CD14-positive monocyte (primary cell): ENCODE measurements at regions not wholly inside any gene's neighbourhood (a gene's known extent, or its start where the extent isn't known, plus 50 kb on each side); places are given as distances from the start of the nearest gene placed in this dataset.

Source experiments
- DNase-seq, 3 donors: peaks; one replicate each; pipeline ENCODE4 v3.0.0-alpha.2; 2011 to 2022
- H2AFZ ChIP-seq: 2 replicates; pipeline ENCODE4 v1.6.0; 2012; ENCODE audit warnings: mild to moderate bottlenecking, low read depth, low read length, inconsistent platforms; ENCODE audit not compliant: insufficient read depth, poor library complexity, severe bottlenecking
- H3K27ac ChIP-seq, 2 donors: 1 replicate in 1 of 2; 2 replicates in 1 of 2; pipeline ENCODE4 v1.5.1; 2012 to 2013; ENCODE audit warnings: low read length in 2 of 2, control low read depth in 1 of 2, inconsistent platforms in 1 of 2, low read depth in 1 of 2, mild to moderate bottlenecking in 1 of 2
- H3K27me3 ChIP-seq, 2 donors: one replicate each; pipeline versions ENCODE4 v1.6.0 to v1.6.1; 2011 to 2013; ENCODE audit warnings: low read length in 2 of 2; ENCODE audit not compliant: control insufficient read depth in 2 of 2, insufficient read depth in 2 of 2
- H3K36me3 ChIP-seq, 2 donors: replicated peaks in 1 of 2; 1 replicate in 1 of 2; 2 replicates in 1 of 2; pipeline versions ENCODE4 v1.5.1 to v1.6.1; 2012 to 2013; ENCODE audit warnings: low read length in 2 of 2, control low read depth in 1 of 2, inconsistent platforms in 1 of 2, mild to moderate bottlenecking in 1 of 2; ENCODE audit not compliant: insufficient read depth in 2 of 2, control insufficient read depth in 1 of 2
- H3K4me1 ChIP-seq, 2 donors: 1 replicate in 1 of 2; 2 replicates in 1 of 2; pipeline versions ENCODE4 v1.5.1 to v1.6.1; 2012 to 2013; ENCODE audit warnings: low read length in 2 of 2, control low read depth in 1 of 2, inconsistent platforms in 1 of 2, mild to moderate bottlenecking in 1 of 2, moderate library complexity in 1 of 2; ENCODE audit not compliant: insufficient read depth in 2 of 2, control insufficient read depth in 1 of 2
- H3K4me2 ChIP-seq: replicated peaks from 2 replicates; pipeline ENCODE3; 2012; ENCODE audit warnings: low read length, moderate library complexity, mild to moderate bottlenecking; ENCODE audit not compliant: poor library complexity, severe bottlenecking; ENCODE audit errors: extremely low read depth
- H3K4me3 ChIP-seq, 3 experiments: fragments of 200-600 bp in 1 of 3; sonication (generic) in 1 of 3; replicated peaks in 1 of 3; 1 replicate in 2 of 3; 2 replicates in 1 of 3; pipeline ENCODE4 v1.5.1; 2011 to 2013; ENCODE audit warnings: low read length in 3 of 3, mild to moderate bottlenecking in 3 of 3, control low read depth in 2 of 3, low read depth in 2 of 3, inconsistent platforms in 1 of 3, moderate library complexity in 1 of 3
- H3K79me2 ChIP-seq: 2 replicates; pipeline ENCODE4 v1.6.0; 2012; ENCODE audit warnings: mild to moderate bottlenecking, control low read depth, inconsistent platforms, low read length, moderate library complexity; ENCODE audit not compliant: insufficient read depth
- H3K9ac ChIP-seq: 2 replicates; pipeline ENCODE4 v1.6.0; 2017; ENCODE audit warnings: low read length, mild to moderate bottlenecking; ENCODE audit not compliant: insufficient read depth, poor library complexity, severe bottlenecking
- H3K9me3 ChIP-seq, 2 donors: replicated peaks in 1 of 2; 1 replicate in 1 of 2; 2 replicates in 1 of 2; pipeline versions ENCODE4 v1.5.1 to v1.6.1; 2012 to 2013; ENCODE audit warnings: low read length in 2 of 2, control low read depth in 1 of 2; ENCODE audit not compliant: control insufficient read depth in 1 of 2, insufficient read depth in 1 of 2
- H4K20me1 ChIP-seq: 2 replicates; pipeline ENCODE4 v1.6.0; 2012; ENCODE audit warnings: mild to moderate bottlenecking, low read length, control low read depth, moderate library complexity; ENCODE audit not compliant: insufficient read depth
- H3K27ac Mint-ChIP-seq, 7 donors: one replicate each; pipeline ENCODE4 v1.8.0; 2020; ENCODE audit warnings: mild to moderate bottlenecking in 7 of 7, mixed read lengths in 7 of 7, moderate library complexity in 6 of 7, inconsistent platforms in 2 of 7
- H3K27me3 Mint-ChIP-seq, 3 donors: one replicate each; pipeline ENCODE4 v1.8.0; 2021 to 2022; ENCODE audit warnings: low read depth in 3 of 3, mild to moderate bottlenecking in 3 of 3, mixed read lengths in 3 of 3, moderate library complexity in 3 of 3, inconsistent platforms in 1 of 3
- H3K36me3 Mint-ChIP-seq, 2 donors: one replicate each; pipeline ENCODE4 v1.8.0; 2020; ENCODE audit warnings: mixed read lengths in 2 of 2, inconsistent platforms in 1 of 2, mild to moderate bottlenecking in 1 of 2
- H3K4me1 Mint-ChIP-seq: one replicate; pipeline ENCODE4 v1.8.0; 2020; ENCODE audit warnings: mild to moderate bottlenecking, mixed read lengths
- H3K4me3 Mint-ChIP-seq, 2 donors: one replicate each; pipeline ENCODE4 v1.8.0; 2020; ENCODE audit warnings: mild to moderate bottlenecking in 2 of 2, mixed read lengths in 2 of 2, moderate library complexity in 1 of 2
- H3K9me3 Mint-ChIP-seq, 7 donors: one replicate each; pipeline ENCODE4 v1.8.0; 2020 to 2022; ENCODE audit warnings: mixed read lengths in 7 of 7, mild to moderate bottlenecking in 6 of 7, moderate library complexity in 6 of 7, inconsistent platforms in 2 of 7
- CTCF ChIP-seq: fragments of 200-600 bp; IDR thresholded peaks from one replicate; pipeline ENCODE4 v1.8.0; 2022; ENCODE audit warnings: antibody characterized with exemption, mild to moderate bottlenecking
- WGBS: methylation state at CpG from one replicate; pipeline ENCODE4 v1.1.5; 2013; ENCODE audit warnings: missing lambda C conversion rate; ENCODE audit not compliant: insufficient coverage; 5-methylcytosine and 5-hydroxymethylcytosine counted together
- intact Hi-C, 2 donors: fragments of 100-400 bp; cut with micrococcal nuclease; formaldehyde crosslinking; loops; one replicate each; pipeline versions ENCODE4 v1.15.0 to v1.15.1; 2023

DNA sequence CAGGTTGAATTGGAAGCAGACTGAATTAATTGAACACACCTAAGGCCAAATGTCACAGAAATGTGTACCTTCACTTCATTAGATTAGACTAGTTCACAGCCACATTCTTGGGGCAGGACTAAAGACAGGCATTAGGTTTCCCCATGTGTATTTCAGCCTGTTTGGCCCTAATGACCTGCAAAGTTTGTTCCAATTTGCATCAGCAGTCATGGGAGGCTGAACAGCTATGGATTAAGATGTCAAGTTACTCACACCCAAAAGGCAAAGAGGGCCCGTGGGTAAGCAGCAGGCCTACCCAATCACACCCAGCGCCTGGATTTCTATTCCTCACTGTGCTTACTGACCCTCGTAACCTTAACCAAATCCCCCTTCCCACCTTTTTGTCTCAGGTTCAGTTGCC, 99.6 kb upstream of the RIOK3 start:
- Histone ChIP-seq H3K4me2 (no peak overlapping the region), H3K4me3 (no peak overlapping the region), H3K36me3 (peaks cover 0 to 21% of the 10 kb centered on the region in 2 donors), H2AFZ (no peak overlapping the region), H4K20me1 (no peaks in the 10 kb centered on the region), H3K4me1 (peaks cover 4 to 8% of the 10 kb centered on the region in 2 donors), H3K9ac (no peak overlapping the region), H3K9me3 (no peaks in the 10 kb centered on the region), H3K79me2 (no peaks in the 10 kb centered on the region), H3K27ac (no peak overlapping the region), H3K27me3 (no peaks in the 10 kb centered on the region)
- 53% methylated on average over 3 of the region's 3 CpGs for WGBS
- Mint-ChIP-seq H3K4me1 (peaks cover 19% of the 10 kb centered on the region), H3K9me3 (peaks cover 0 to 13% (median 1%) of the 10 kb centered on the region in 7 donors), H3K4me3 (no peak overlapping the region), H3K36me3 (peaks cover 41 to 48% of the 10 kb centered on the region in 2 donors), H3K27me3 (peaks cover 0 to 4% (median 2%) of the 10 kb centered on the region in 3 donors), H3K27ac (no peak overlapping the region)
- intact Hi-C loops, result no loop called here
- no peak for TF ChIP-seq CTCF
- DNase-seq, result no peak

- Histone ChIP-seq H3K4me1 (peaks cover 10 to 20% of the 10 kb centered on the region in 2 donors), H3K36me3 (peaks cover 0 to 14% of the 10 kb centered on the region in 2 donors), H3K4me3 (no peak overlapping the region), H3K9me3 (no peaks in the 10 kb centered on the region), H2AFZ (no peak overlapping the region), H3K27me3 (no peaks in the 10 kb centered on the region), H4K20me1 (no peaks in the 10 kb centered on the region), H3K79me2 (no peaks in the 10 kb centered on the region), H3K4me2 (no peak overlapping the region), H3K27ac (no peak overlapping the region), H3K9ac (no peak overlapping the region)
- no peak for TF ChIP-seq CTCF
- H3K27ac Mint-ChIP-seq, result no peak overlapping the region
- H3K4me1 Mint-ChIP-seq, result peaks cover 31% of the 10 kb centered on the region
- peaks cover 0 to 8% (median 0%) of the 10 kb centered on the region in 7 donors for H3K9me3 Mint-ChIP-seq
- H3K27me3 Mint-ChIP-seq, result peaks cover 0 to 4% (median 2%) of the 10 kb centered on the region in 3 donors
- intact Hi-C loops, result no loop called here
- H3K36me3 Mint-ChIP-seq, result peaks cover 34 to 44% of the 10 kb centered on the region in 2 donors
- WGBS, result 69% methylated on average over 2 of the region's 4 CpGs
- no peak for DNase-seq
- no peak overlapping the region for H3K4me3 Mint-ChIP-seq
Observed at GRCh38 chr18:23354625-23355024, 98.5 kb upstream of the RIOK3 start.
